NCI-H2107 treated with DMSO at 0.1 percent for 48 hours (cell line): ENCODE measurements at regions not wholly inside any gene's neighbourhood (a gene's known extent, or its start where the extent isn't known, plus 50 kb on each side); places are given as distances from the start of the nearest gene placed in this dataset.
A peak's percentile ranks its signal among the peaks of the same experiment; 100 is the strongest.

ENCODE experiments used
- DNase-seq: peaks from one replicate; lab custom pipeline; 2025; ENCODE audit not compliant: unreplicated experiment; lab: John Stamatoyannopoulos, UW

DNA sequence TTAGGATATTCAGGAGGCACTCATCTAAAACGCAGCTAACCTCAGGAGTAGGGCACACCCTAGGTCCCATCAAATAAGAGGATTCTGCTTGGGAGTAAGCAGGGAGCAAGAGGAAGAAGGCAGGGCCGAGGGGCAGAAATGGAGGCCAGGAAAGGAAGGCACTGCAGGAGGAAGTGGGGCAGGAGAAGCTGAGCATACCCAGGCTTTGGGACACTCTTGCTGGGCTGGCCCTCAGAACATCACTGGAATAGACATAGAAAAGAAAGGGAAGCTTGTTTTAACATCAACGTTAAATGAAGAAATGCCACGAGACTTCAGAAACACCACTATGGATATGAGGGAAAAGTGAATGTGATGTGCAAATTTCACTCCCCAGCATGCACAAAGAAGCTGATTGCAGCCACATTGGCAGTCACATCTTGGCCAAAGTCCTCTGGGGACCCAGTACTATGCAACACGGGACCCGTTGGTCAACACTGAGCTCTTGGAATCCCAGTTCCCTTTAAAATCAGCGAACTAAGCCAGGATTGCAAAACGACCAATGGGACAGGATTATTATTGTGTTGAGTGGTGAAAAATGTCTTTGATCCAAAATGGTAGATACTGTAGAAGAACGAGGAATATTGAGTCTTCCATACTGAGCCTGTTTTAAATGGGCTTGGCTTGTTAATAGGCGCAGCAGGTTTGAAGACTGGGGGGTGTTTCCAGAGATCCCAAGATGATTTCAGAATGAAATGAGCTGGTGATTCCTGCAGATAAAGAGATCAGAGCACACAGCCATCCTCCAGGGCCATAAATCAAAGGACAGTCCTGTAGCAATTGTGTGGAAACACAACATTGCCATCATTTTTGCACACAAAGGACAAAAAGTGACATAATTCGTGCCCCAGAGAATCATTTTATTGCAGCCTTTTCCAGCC is 152.4 kb downstream of the TOMM20 start:
- no peak for DNase-seq

DNA sequence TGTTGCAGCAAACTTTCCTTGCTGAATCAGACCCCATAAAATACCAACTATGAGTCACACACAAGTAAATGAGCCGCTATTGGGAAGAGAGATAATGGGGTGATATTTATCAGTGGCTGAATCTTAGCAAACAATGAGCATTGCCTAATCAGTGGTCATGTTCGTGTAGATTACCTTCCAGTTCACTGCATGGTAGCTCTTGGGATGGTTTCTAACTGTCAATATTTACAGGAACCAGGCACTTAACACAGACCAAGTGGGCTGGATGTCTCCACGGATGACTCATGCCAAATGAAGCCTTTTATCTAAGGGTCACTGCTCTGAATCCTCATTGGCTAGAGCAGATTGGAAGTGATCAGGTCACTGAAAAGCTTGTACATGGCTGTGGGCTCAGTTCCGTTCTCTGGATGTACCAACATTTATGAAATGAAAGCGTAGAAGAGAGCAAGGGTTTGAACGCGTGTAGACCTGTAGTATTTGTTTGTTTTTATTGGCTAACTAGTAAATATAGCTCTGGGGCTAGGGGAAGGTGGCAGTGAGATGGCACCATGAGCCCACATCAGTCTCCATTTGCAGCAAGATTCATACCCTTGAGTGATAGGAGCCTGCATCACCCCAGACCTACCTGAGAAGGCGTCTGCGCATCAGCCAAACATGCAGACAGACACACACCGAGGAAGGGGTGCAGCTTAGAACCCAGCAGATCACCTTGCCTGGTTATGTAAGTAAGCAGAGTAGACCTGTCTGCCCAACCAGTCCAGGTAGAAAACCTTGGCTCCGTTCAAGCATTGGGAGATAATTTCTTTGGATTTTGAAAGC is 153.3 kb downstream of the TOMM20 start:
- no peak for DNase-seq

DNA sequence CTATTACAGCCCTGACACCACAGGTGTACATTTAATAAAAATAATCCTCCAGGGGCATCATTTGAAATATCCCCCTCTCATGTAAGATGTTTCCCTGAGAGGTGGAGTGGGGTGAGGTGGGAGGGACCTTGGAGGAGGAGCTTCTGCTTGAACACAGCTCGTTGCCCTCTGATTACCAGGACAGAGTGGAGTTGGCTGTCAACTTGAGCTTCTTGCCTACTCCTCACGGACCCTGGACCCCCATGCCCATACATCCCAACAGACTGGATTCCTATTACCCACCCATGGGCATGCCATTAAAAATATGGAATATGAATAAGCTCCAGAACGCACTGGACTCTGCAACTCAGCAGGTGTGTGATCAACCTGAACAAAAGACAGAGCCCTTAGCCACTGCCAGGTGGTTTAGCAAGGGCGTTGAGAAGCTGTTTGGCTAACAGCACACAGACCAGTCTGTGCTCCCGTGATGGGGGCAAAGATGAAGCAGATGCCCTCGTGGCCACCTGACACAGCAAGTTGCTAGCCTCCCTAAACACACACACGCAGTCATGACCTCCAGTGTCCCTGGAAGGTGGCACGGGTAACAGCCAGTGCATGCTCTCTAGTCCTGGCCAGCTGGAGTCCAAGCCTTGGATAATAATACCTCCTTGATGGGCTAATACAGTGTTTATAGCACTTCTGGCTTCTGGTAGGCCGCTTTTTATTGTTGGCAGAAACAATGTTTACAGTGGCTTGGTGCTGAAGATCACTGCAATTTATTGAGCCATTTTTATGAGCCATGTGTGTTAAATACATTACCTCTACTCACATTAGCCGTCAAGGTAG is 155.0 kb downstream of the TOMM20 start:
- peak; percentile 92 for DNase-seq

DNA sequence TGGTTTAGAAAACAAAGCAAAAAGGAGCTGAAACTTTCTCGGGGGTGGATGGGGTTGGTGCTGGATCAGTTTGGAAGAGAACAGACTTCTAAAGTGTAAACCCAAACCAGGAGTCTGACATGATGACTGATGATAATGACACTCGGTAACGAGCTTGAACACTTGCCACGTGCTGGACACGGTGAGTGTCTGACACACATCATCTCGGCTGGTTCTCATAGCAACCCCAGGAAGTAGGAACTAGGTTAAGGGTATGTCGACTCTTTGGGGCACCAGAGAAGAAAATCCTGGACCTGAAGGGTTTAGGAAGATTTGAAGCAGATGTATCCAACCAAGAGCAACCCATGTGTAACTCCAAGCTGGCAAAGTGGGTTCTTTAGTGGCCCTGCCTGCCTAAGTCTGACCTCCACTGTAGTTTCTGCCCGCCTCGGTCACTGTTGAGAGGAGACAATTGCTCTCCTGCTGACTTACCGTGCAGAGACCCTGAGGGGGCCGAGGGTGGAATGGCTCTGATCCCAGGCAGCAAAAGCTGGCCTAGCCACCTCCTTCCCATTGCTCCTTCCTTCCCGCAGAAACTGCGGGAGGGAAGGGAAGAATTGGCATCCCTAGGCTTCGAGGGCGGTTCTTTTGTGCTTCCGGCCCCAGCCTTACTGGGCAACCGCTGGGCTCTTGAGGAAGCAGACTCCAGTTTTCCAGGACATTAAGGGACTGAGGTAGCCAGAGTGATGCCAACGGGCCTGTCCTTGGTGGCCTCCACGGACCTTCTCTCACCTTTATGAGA is 156.0 kb downstream of the TOMM20 start:
- DNase-seq: no peak

DNA sequence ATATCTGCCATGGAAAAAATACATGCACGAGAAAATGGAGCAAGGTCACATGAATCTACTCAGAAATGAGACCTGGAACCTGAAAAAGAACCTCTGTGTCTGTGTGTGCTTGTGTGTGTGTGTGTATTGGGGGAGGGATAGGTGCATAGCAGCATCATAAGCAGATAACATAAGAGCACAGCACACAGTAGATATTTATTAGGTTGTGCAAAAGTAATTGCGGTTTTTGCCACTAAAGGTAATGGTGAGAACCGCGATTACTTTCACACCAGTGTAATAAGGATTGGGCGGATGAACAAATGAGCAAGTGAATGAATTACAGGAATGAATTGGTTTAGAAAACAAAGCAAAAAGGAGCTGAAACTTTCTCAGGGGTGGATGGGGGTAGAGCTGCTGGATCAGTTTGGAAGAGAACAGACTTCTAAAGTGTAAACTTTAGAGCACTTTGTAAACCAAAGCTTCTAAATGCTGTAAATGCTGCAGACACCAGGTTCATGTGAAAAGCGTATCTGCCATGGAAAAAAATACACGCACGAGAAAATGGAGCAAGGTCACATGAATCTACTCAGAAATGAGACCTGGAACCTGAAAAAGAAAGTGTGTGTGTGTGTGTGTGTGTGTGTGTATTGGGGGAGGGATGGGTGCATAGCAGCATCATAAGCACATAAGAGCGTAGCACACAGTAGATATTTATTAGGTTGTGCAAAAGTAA is 156.9 kb downstream of the TOMM20 start:
- DNase-seq: no peak

DNA sequence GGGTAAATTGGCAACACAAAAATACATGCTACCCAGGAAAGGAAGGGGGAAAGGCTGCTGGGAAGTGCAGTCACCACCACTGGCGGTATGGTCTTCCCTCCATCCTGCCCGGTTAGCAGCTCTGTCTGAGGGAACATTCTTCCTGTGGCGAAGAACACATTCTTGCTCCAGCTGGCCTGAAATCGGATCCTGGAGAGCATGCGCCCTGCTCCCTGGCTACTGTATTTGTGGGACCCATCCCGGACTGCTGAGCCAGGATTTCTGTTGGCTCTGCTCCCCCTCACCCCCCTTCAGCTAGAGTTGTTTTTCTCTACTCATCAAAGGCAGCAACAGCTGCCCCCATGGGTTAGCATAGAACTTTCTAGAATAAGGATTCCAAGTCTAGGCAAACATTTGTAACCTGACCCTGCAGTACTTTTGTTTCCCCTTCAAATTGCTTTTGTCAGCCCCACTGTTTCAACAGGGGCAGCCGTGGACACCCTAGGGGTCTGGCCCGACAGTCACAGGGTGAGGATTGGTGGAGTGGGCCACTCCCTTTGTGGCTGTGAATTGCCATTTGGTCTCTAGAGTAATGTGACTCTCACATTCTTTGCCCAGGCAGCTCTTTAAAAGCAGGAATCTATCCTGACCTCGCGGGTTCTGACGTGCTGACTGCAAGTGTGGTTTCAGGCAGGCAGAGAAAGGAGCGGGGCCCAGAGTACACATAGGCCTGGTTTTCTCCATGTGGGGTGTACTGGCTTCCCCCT is 157.7 kb downstream of the TOMM20 start:
- DNase-seq: peak; percentile 99

DNA sequence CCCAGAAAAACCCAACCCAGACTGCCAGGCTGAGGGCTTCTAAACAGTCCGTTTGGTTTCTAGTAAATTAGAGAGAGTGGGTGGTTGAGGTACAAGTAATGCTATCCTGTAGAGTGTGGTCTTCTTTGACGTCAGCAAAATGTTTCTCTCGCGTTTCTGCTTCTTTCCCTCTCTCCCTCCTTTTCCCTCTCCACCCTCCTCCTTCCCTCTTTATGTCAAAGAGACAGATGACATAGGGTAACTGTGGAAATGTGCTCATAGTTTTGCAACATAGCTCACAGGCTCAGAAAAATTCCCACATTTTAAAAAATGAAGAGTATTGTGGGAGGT is 158.3 kb downstream of the TOMM20 start:
- DNase-seq: peak; percentile 82

DNA sequence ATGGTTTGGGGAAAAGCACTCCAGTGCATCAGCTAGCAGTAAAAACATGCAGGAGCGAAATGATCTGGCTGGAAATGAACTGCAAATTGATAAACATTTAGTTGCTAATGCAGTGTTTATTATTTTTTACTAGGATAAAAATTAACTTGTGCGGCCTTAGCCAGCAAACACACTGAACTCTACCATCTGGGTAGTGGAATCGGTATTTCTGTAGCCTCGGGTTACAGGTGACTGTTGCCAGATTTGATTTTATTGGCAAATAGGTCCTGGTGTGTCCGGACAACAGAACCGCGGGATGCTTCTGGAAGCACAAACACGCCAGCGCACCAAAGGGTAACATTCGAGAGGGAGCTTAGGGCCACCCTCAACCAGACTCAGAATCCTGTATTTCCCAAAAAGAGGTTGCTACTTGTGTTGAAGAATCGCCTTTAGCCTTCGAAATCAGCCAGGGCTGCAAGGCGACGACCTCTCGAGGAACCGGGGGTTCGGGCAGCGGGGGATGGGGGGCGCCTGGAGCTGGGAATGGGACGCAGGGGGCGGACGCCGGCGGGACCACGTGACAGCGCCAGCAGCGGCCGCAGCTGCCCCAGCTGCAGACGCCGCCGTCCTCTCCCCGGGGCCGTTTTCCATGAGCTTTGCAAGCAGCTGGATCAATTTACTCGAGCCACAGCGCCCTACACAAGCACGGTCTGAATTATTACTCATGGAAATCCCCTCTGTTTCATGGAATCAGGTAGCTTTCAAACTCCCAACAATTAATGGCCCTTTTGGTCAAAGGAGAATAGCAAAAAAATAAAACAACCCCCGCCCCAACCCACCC is 158.8 kb downstream of the TOMM20 start:
- peak; percentile 83 for DNase-seq

DNA sequence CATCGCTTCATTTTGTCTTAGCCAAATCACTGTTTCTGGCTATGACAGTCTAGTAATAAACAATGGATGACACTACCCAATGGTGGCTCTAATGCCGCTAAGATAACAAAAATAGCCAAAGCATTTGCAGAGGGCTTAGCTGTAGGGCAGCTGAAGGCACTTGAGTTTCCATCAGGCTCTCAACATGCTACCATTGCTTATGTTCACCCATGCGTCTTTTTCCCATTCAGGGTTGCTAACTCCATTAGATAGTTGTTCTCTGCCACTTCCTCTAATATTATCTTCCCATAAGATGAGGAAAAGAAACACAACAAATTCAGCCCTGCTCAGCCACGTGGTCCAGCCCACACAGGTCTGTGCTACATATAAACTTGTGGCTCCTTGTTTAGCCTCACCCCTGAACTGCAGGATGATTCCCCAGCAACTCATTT is 159.6 kb downstream of the TOMM20 start:
- DNase-seq: peak; percentile 36

DNA sequence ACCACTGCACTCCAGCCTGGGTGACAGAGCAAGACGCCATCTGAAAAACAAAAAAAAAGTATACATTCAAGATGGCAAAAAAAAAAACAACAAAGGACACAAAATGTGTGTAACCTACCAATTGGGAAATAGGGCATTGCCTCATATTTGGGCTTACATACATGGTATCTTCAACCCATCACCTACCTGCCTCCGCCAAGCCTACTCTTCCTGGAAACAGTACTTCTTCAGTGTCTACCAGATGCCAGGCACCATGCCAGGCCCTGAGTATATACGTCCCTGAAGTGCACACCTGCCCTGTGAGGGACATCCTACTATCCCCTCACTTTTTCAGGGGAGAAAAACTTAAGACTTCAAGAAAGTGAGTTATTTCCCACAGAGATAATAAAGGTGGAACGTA is 160.2 kb downstream of the TOMM20 start:
- no peak for DNase-seq

DNA sequence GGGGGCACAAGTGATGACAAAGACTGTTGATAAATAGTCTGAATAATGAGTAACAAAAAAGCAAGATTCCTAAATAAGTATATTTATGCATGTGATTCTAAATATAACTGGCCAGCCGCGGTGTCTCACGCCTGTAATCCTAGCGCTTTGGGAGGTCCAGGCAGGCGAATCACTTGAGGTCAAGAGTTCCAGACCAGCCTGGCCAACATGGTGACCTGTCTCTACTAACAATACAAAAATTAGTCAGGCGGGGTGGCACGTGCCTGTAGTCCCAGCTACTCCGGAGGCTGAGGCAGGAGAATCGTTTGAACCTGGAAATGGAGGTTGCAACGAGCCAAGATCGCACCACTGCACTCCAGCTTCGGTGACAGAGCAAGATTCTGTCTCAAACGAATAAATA is 161.5 kb downstream of the TOMM20 start:
- DNase-seq: no peak

DNA sequence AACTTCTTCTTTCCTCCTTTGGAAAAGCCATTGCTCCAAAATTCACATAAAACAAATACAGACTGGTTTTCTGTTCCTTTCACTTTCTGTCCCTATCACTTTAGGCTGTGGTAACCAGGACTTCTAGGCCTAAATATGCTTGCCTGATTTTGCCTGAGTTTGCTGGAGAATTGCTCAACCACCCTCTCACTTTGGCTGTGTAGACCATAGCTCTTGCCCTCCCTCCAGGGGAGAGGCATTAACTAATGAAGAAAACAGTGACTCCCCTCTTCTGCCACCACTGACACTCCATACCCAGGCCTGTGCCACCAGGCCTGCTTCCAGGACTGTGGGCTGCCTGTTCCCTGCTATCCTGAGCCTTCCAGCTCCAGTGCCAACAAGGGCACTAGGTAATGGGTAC is 163.5 kb downstream of the TOMM20 start:
- DNase-seq: no peak

DNA sequence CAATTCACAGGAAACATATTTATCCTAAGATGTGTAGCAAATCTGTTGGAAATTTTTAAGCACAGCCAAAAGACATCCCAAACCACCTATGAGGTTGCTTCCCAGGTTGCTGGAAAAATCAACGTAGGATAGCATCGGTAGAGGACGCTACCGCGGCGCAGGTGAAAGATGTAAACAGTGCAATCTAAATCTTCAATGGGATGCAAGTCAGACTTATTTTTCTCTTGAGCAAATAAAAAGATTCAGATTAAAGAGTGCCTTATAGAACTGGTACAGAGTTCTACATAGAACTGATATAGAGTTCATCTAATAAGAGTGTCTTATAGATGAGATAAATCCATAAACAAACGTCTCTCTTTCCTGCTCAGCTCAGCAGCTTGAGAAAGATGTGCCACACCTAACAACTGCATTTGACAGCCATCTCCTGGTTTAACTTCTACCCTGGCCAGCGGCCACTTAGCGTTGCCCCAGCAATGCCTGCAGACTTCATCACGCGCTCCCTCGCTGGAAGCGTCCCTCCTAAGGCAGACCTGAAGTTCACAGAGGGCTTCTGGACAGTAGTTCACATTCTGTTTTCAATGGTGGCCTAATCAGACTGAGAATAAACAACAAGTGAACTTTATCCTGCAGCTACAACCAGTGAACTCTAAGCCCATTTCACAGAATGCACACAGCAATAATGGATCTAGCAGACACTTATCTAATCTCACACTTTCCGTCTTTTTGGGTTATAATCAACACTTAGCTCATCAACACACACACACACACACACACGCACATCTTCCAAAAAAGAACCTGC is 164.5 kb downstream of the TOMM20 start:
- peak; percentile 33 for DNase-seq

DNA sequence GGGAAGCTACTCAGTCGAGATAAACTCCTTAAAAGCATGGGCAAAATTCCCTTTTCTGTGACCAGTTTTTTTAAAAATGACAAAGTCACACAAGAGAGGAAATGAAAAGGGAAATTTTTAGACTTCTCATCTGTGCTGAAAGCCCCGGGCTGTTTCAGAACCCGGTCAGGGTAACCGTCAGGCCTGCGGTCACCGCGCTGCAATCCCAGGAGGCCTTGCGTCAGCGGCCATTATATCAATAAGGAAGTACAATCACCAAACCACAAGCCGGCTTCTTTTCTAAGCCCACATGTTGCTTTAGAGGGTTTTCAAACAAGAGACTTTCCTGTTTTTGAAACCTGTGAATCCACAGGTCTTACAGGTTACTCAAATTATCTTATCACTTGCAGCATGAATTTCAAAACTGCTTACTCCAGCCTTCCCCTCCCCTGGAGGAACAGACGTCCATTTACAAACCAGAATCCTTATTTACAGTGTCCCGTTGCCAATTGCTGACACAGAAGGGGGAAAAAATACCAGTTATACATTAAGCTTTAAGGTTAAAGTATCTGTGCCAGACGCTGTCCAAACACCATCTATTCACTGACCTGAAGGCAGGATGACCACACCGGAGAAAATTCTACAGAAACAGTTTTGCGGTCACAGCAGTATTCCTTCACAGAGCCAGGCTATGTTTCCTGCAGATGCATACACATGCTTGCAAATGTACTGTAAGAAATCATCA is 165.3 kb downstream of the TOMM20 start:
- DNase-seq: peak; percentile 95

DNA sequence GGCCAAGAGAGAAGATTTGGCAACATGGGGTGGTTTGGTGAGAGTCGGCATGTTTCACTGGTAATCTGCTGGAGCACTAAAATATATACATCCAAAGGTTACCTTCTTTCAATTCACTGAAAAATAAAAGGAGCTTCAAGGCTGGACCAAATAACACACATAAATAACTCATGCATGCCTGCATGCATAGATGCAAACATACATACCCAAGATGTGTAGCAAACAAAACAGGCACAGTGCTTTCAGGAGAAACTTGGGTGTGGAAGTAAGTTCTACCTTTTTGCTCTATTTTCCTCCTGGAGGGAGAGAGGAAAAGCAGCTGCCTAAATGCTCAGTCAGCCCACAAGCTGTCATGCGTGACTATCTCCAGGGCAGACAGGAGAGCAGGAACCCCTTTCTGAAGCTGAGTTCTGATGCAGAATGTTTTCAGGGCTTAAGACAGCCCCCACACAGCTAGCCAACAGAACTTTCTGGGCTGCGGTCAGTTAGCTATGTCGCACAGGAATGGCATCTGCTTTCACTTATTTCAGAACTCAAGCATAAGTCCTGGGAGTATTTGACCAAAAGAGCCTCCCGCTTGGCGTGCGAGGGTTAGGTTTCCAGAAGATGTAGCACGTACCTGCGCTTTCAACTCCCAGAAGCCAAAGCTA is 166.2 kb downstream of the TOMM20 start:
- peak; percentile 94 for DNase-seq
